Fibroblast of lung (primary cell): ENCODE measurements at regions not wholly inside any gene's neighbourhood (a gene's known extent, or its start where the extent isn't known, plus 50 kb on each side); places are given as distances from the start of the nearest gene placed in this dataset.

Source experiments
- DNase-seq, 2 donors: peaks; one replicate each; pipeline versions ENCODE4 v3.0.0 to v3.0.0-alpha.2; 2010; ENCODE audit warnings: low read depth in 2 of 2
- H2AFZ ChIP-seq: 2 replicates; pipeline ENCODE4 v1.5.1; 2012; ENCODE audit warnings: low read length, control low read depth, inconsistent platforms
- H3K27ac ChIP-seq: 2 replicates; pipeline ENCODE4 v1.5.1; 2011; ENCODE audit warnings: low read length, control low read depth; ENCODE audit not compliant: insufficient read depth
- H3K27me3 ChIP-seq: 2 replicates; pipeline ENCODE4 v1.5.1; 2011; ENCODE audit warnings: mild to moderate bottlenecking, low read length; ENCODE audit not compliant: control insufficient read depth, insufficient read depth
- H3K36me3 ChIP-seq: 2 replicates; pipeline ENCODE4 v1.5.1; 2011; ENCODE audit warnings: low read length; ENCODE audit not compliant: control insufficient read depth, insufficient read depth
- H3K4me1 ChIP-seq: 2 replicates; pipeline ENCODE4 v1.5.1; 2011; ENCODE audit warnings: low read length; ENCODE audit not compliant: control insufficient read depth, insufficient read depth; ENCODE audit errors: extremely low read depth
- H3K4me2 ChIP-seq: 2 replicates; pipeline ENCODE4 v1.5.1; 2011; ENCODE audit warnings: low read length, control low read depth; ENCODE audit not compliant: insufficient read depth; ENCODE audit errors: extremely low read depth
- H3K4me3 ChIP-seq, 4 experiments: fragments of 200-600 bp in 1 of 4; sonication (generic) in 1 of 4; replicated peaks in 1 of 4; 2 replicates each; pipeline ENCODE4 v1.5.1; 2011 to 2016; ENCODE audit warnings: low read length in 4 of 4, low read depth in 3 of 4, mild to moderate bottlenecking in 3 of 4, control low read depth in 2 of 4, inconsistent platforms in 1 of 4, mixed read lengths in 1 of 4; ENCODE audit not compliant: insufficient read depth in 1 of 4; ENCODE audit errors: control extremely low read depth in 1 of 4
- H3K79me2 ChIP-seq: 2 replicates; pipeline ENCODE4 v1.5.1; 2012; ENCODE audit warnings: mild to moderate bottlenecking, low read length, inconsistent platforms; ENCODE audit not compliant: control insufficient read depth, insufficient read depth
- H3K9ac ChIP-seq: 2 replicates; pipeline ENCODE4 v1.5.1; 2011; ENCODE audit warnings: mild to moderate bottlenecking, low read length, control low read depth; ENCODE audit not compliant: insufficient read depth
- H3K9me3 ChIP-seq: 2 replicates; pipeline ENCODE4 v1.5.1; 2012; ENCODE audit warnings: low read depth, low read length; ENCODE audit not compliant: control insufficient read depth, insufficient read depth
- H4K20me1 ChIP-seq: 2 replicates; pipeline ENCODE4 v1.5.1; 2011; ENCODE audit warnings: low read length; ENCODE audit not compliant: control insufficient read depth, insufficient read depth; ENCODE audit errors: extremely low read depth
- CTCF ChIP-seq, 2 donors: IDR thresholded peaks in 1 of 2; conservative IDR thresholded peaks in 1 of 2; 1 replicate in 1 of 2; 2 replicates in 1 of 2; pipeline ENCODE4 v1.5.1; 2011 to 2012; ENCODE audit warnings: low read length in 2 of 2, control low read depth in 1 of 2, inconsistent platforms in 1 of 2, low read depth in 1 of 2, mild to moderate bottlenecking in 1 of 2
- EZH2 ChIP-seq: IDR thresholded peaks from 2 replicates; pipeline ENCODE4 v1.5.1; 2012; ENCODE audit warnings: low read length, control low read depth, mild to moderate bottlenecking; ENCODE audit errors: missing control alignments

GRCh38 chr5:107146901-107147300 lies 523.8 kb downstream of the EFNA5 start:
- Histone ChIP-seq H3K9me3 (no peaks in the 10 kb centered on the region), H3K9ac (no peak overlapping the region), H3K79me2 (no peaks in the 10 kb centered on the region), H4K20me1 (no peaks in the 10 kb centered on the region), H3K27me3 (no peaks in the 10 kb centered on the region), H2AFZ (no peak overlapping the region), H3K4me2 (no peak overlapping the region), H3K4me3 (no peak overlapping the region), H3K27ac (no peak overlapping the region), H3K4me1 (no peaks in the 10 kb centered on the region), H3K36me3 (no peaks in the 10 kb centered on the region)
- TF ChIP-seq CTCF (conservative IDR thresholded peaks at IDR 0.05 in 1 of 2, IDR thresholded peaks at IDR 0.05 in 1 of 2; ENCODE audit: low read depth in 1 of 2, low read length in 2 of 2) (no peak), EZH2 (no peak)
- no peak for DNase-seq

GRCh38 chr5:107135391-107135790 lies 535.3 kb downstream of the EFNA5 start:
- peak; percentile 39 to 71 for DNase-seq
- TF ChIP-seq CTCF (conservative IDR thresholded peaks at IDR 0.05 in 1 of 2, IDR thresholded peaks at IDR 0.05 in 1 of 2; ENCODE audit: low read depth in 1 of 2, low read length in 2 of 2) (no peak), EZH2 (no peak)
- H3K27me3 ChIP-seq, result no peaks in the 10 kb centered on the region

GRCh38 chr5:107134931-107135330 lies 535.8 kb downstream of the EFNA5 start:
- Histone ChIP-seq H3K27ac (no peak overlapping the region), H3K79me2 (no peaks in the 10 kb centered on the region), H3K4me2 (no peak overlapping the region), H3K4me1 (no peaks in the 10 kb centered on the region), H3K9ac (no peak overlapping the region), H3K9me3 (no peaks in the 10 kb centered on the region), H3K4me3 (no peak overlapping the region), H4K20me1 (no peaks in the 10 kb centered on the region), H2AFZ (no peak overlapping the region), H3K27me3 (no peaks in the 10 kb centered on the region), H3K36me3 (no peaks in the 10 kb centered on the region)
- TF ChIP-seq CTCF (conservative IDR thresholded peaks at IDR 0.05 in 1 of 2, IDR thresholded peaks at IDR 0.05 in 1 of 2; ENCODE audit: low read depth in 1 of 2, low read length in 2 of 2), result no peak
- no peak for TF ChIP-seq EZH2
- DNase-seq, result peak in 1 of 2 donors; percentile 30

More at GRCh38 chr5:107135391-107135790, 535.3 kb downstream of the EFNA5 start:
- no peaks in the 10 kb centered on the region for H3K4me1 ChIP-seq
- H3K9ac ChIP-seq, result no peak overlapping the region
- H3K9me3 ChIP-seq, result no peaks in the 10 kb centered on the region
- no peak overlapping the region for H3K4me2 ChIP-seq
- H3K36me3 ChIP-seq, result no peaks in the 10 kb centered on the region
- H2AFZ ChIP-seq, result no peak overlapping the region
- H4K20me1 ChIP-seq, result no peaks in the 10 kb centered on the region
- no peaks in the 10 kb centered on the region for H3K79me2 ChIP-seq
- no peak overlapping the region for H3K4me3 ChIP-seq
- H3K27ac ChIP-seq, result no peak overlapping the region
